GM12864 (cell line): ENCODE measurements at regions not wholly inside any gene's neighbourhood (a gene's known extent, or its start where the extent isn't known, plus 50 kb on each side); places are given as distances from the start of the nearest gene placed in this dataset.

Experiments used
- DNase-seq: peaks from one replicate; pipeline ENCODE4 v3.0.0-alpha.2; 2011; ENCODE audit warnings: low read depth
- H3K4me3 ChIP-seq: 2 replicates; pipeline ENCODE4 v1.5.1; 2011; ENCODE audit warnings: mild to moderate bottlenecking, low read depth, low read length, control low read depth
- CTCF ChIP-seq: IDR thresholded peaks from 2 replicates; pipeline ENCODE4 v1.5.1; 2011; ENCODE audit warnings: low read depth, mild to moderate bottlenecking, moderate library complexity, low read length, control low read depth, inconsistent platforms; ENCODE audit errors: missing control alignments

GRCh38 chr5:16238018-16238417, 58.4 kb upstream of the MARCHF11 start:
- TF ChIP-seq CTCF = no peak
- no peak overlapping the region for H3K4me3 ChIP-seq
- DNase-seq = no peak

GRCh38 chr5:16234598-16234997, 55.0 kb upstream of the MARCHF11 start:
- TF ChIP-seq CTCF = no peak
- H3K4me3 ChIP-seq = no peak overlapping the region
- DNase-seq = no peak

GRCh38 chr5:16233730-16234129, 54.1 kb upstream of the MARCHF11 start:
- TF ChIP-seq CTCF = no peak
- no peak for DNase-seq
- no peak overlapping the region for H3K4me3 ChIP-seq

- TF ChIP-seq CTCF = no peak
- DNase-seq = no peak
Measured at GRCh38 chr5:16229357-16229940, 49.9 kb upstream of the MARCHF11 start.

More at GRCh38 chr5:16229357-16229940, 49.9 kb upstream of the MARCHF11 start:
- H3K4me3 ChIP-seq = no peak overlapping the region
